ENCODE measurements at regions not wholly inside any gene's neighbourhood (a gene's known extent, or its start where the extent isn't known, plus 50 kb on each side); places are given as distances from the start of the nearest gene placed in this dataset.

GRCh38 chr1:99131546-99131945 is 126.9 kb upstream of the PLPPR5 start (continued):
- TF ChIP-seq, protein P1, sequence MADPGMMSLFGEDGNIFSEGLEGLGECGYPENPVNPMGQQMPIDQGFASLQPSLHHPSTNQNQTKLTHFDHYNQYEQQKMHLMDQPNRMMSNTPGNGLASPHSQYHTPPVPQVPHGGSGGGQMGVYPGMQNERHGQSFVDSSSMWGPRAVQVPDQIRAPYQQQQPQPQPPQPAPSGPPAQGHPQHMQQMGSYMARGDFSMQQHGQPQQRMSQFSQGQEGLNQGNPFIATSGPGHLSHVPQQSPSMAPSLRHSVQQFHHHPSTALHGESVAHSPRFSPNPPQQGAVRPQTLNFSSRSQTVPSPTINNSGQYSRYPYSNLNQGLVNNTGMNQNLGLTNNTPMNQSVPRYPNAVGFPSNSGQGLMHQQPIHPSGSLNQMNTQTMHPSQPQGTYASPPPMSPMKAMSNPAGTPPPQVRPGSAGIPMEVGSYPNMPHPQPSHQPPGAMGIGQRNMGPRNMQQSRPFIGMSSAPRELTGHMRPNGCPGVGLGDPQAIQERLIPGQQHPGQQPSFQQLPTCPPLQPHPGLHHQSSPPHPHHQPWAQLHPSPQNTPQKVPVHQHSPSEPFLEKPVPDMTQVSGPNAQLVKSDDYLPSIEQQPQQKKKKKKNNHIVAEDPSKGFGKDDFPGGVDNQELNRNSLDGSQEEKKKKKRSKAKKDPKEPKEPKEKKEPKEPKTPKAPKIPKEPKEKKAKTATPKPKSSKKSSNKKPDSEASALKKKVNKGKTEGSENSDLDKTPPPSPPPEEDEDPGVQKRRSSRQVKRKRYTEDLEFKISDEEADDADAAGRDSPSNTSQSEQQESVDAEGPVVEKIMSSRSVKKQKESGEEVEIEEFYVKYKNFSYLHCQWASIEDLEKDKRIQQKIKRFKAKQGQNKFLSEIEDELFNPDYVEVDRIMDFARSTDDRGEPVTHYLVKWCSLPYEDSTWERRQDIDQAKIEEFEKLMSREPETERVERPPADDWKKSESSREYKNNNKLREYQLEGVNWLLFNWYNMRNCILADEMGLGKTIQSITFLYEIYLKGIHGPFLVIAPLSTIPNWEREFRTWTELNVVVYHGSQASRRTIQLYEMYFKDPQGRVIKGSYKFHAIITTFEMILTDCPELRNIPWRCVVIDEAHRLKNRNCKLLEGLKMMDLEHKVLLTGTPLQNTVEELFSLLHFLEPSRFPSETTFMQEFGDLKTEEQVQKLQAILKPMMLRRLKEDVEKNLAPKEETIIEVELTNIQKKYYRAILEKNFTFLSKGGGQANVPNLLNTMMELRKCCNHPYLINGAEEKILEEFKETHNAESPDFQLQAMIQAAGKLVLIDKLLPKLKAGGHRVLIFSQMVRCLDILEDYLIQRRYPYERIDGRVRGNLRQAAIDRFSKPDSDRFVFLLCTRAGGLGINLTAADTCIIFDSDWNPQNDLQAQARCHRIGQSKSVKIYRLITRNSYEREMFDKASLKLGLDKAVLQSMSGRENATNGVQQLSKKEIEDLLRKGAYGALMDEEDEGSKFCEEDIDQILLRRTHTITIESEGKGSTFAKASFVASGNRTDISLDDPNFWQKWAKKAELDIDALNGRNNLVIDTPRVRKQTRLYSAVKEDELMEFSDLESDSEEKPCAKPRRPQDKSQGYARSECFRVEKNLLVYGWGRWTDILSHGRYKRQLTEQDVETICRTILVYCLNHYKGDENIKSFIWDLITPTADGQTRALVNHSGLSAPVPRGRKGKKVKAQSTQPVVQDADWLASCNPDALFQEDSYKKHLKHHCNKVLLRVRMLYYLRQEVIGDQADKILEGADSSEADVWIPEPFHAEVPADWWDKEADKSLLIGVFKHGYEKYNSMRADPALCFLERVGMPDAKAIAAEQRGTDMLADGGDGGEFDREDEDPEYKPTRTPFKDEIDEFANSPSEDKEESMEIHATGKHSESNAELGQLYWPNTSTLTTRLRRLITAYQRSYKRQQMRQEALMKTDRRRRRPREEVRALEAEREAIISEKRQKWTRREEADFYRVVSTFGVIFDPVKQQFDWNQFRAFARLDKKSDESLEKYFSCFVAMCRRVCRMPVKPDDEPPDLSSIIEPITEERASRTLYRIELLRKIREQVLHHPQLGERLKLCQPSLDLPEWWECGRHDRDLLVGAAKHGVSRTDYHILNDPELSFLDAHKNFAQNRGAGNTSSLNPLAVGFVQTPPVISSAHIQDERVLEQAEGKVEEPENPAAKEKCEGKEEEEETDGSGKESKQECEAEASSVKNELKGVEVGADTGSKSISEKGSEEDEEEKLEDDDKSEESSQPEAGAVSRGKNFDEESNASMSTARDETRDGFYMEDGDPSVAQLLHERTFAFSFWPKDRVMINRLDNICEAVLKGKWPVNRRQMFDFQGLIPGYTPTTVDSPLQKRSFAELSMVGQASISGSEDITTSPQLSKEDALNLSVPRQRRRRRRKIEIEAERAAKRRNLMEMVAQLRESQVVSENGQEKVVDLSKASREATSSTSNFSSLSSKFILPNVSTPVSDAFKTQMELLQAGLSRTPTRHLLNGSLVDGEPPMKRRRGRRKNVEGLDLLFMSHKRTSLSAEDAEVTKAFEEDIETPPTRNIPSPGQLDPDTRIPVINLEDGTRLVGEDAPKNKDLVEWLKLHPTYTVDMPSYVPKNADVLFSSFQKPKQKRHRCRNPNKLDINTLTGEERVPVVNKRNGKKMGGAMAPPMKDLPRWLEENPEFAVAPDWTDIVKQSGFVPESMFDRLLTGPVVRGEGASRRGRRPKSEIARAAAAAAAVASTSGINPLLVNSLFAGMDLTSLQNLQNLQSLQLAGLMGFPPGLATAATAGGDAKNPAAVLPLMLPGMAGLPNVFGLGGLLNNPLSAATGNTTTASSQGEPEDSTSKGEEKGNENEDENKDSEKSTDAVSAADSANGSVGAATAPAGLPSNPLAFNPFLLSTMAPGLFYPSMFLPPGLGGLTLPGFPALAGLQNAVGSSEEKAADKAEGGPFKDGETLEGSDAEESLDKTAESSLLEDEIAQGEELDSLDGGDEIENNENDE (IDR thresholded peaks at IDR 0.05; ENCODE audit: insufficient replicate concordance, low read length) = no peak
- TF ChIP-seq RNF2 (IDR thresholded peaks at IDR 0.05; ENCODE audit: borderline replicate concordance, low read depth, low read length, missing control alignments, poor library complexity, severe bottlenecking) (no peak), CHD1 (IDR thresholded peaks at IDR 0.05; ENCODE audit: low read depth, low read length) (no peak), CTCF (IDR thresholded peaks at IDR 0.05; ENCODE audit: control extremely low read depth in 1 of 3, insufficient read depth in 1 of 3, low read depth in 1 of 3, low read length in 3 of 3) (no peak), PHF8 (conservative IDR thresholded peaks at IDR 0.05; ENCODE audit: low read depth, low read length) (no peak), SIRT6 (IDR thresholded peaks at IDR 0.05; ENCODE audit: low read length) (no peak), RXRA (IDR thresholded peaks at IDR 0.05; ENCODE audit: insufficient read depth, low read depth, low read length) (no peak)
